Activated CD4-positive, alpha-beta T cell treated with anti-CD3 and anti-CD28 coated beads, Interleukin-2, Interleukin-6, amounts not matched to agents 100 ng/mL and 50 ng/mL, durations not matched to agents 16 hours and 8 hours (primary cell): ENCODE measurements at regions not wholly inside any gene's neighbourhood (a gene's known extent, or its start where the extent isn't known, plus 50 kb on each side); places are given as distances from the start of the nearest gene placed in this dataset.

Source experiments
- DNase-seq: peaks from one replicate; pipeline ENCODE4 v3.0.0-alpha.2; 2020

DNA sequence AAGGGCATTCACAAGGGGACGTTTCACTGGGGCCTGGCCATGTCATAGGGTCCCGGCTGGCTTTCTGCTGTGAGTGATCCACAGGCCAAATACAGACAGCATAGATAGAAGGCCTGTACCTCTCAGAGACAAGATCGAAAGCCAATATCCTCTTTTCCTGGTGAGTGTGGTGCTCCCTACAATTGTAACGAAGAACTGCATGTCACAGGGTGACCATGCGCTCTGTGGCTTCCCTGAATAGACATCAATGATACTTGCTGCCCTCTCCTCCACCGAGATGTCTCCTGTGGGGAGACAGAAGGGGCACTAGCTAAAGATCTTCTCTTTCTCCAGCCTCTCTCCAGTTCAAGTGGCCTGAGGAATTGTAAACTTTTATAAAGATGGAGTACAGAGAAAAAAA is 226.1 kb upstream of the POU2AF2 start:
- DNase-seq, result no peak

DNA sequence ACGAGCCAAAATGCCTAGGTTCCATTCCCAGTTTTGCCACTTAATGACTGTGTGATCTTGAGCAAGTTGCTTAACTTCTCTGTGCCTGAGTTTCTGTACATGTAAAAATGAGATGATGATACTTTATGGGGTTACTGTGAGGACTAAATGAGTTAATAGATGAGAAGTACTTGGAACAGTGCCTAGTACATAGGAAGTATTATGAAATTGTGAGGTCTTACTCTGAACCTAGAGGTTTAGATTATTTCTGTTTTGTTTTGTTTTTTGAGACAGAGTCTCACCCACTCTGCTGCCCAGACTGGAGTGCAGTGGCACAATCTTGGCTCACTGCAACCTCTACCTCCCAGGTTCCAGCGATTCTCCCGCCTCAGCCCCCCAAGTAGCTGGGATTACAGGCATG is 227.0 kb upstream of the POU2AF2 start:
- DNase-seq, result no peak

DNA sequence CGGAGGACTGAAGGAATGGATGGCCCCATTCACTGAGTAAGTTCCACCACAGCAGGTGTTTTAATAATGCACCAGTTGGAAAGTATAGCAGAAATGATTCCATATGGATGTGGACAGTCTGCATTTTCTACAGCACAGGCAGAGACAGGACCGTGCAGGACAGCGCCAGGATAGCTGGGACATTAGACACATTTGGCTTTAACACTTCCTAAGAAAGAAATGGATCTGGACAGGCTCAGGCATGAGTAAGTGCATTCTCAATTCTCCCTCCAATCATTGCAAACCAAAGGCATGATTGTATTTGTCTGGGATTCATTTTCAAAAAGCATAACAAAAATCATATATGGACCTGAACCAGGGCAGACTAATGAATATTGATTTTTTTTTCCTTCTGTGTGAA is 233.0 kb upstream of the POU2AF2 start:
- DNase-seq, result no peak

DNA sequence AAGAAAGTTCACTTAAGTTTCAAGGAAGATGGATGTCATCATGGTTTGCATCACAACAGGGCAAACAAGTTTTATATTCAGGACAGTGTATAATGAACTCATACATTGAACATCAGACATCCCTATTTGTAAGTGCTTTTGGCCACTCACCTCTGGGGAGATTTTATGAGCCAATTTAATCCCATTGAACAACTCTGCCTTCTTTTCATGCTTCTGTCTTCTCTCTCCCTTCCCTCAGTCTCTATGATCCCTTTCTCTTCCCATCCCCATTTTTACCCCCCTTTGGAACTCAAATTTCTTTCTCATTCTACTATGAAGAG is 234.3 kb upstream of the POU2AF2 start:
- DNase-seq, result no peak

DNA sequence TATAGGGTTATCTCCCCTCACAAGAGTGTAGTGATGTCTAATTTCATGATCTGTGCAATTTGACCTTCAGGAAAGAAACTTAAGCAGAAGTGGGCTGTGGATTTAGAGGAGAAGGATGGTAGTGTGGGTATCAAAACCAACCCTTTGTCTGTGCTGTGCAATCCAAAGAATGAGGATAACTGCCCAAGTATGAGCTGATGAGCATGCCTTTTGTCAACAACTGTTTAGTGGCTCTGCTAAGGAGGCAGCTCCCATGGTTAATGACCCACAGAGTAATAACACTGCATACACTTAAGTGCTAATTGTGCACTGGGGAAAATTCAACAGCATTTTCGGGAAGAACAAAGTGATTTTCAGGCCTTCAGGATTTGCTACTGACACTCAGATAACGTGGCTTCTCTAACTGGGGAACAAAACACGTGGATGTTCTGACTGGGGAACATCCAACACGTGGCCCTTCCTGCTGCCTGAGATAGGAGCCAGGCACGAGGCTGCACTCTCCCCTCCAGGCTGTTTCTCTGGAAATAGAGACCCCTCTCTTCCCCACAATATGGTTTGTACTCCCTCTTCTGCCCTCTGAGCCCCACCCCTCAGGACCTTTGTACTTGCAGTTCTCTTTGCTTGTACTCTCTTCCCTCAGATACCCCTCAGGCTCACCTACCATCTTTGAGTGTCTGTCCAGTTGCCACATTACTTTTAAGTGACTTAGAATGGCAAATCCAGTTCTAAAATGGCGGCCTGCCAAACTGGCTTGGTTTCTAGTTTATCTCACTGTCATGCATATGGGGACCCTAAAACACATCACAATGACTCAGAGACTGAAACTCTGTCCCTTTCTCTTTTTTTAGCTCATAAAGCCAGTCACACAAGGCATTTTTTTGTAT is 234.9 kb upstream of the POU2AF2 start:
- DNase-seq, result no peak

DNA sequence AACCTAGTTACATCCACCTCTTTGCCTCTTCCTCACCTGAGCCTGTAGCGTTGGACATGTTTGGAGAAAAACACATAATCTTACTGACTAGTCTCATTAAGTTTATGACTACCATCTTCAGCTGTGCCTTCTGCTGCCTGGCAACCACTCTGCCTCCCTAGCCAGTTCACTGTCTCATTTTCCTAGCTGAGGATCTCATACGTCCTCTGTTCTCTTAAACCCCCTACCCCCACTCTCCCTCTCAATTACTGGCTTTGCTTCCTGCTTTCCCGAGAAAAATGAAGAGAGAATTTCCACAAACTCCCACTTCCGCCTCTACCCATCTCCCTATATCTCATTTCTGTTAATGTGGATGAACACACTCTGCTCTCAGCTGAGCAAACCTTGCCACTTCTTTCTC is 239.3 kb upstream of the POU2AF2 start:
- DNase-seq, result no peak

DNA sequence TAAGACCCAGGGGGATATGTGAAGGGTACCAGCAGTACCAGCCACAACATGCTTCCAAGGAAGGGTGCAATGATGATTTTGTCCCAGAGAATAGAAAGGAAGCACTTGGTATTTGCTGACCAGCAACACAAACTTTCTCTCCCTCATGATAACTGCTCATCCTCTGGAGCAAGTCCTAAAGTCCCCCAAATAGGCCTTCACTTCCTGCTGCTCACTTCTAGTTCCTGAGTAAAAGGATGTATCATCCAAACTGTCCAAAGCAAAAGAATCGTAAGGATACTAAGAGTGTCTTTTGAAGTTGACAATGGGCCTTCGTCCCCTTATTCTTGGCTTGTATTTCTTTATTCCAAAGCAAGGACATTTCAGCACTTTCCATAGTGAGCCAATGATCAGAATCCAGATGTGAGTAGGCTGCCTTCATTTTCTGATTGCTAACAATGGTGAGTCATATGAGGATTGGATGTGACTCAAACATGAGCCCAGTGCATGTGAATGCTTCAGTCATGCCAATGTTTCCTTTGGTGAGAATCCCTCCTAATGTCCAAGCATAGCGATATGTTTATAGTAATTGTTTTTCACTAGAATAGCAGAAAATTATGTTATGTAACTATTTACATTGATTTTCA is 243.4 kb upstream of the POU2AF2 start:
- peak; percentile 5 for DNase-seq

DNA sequence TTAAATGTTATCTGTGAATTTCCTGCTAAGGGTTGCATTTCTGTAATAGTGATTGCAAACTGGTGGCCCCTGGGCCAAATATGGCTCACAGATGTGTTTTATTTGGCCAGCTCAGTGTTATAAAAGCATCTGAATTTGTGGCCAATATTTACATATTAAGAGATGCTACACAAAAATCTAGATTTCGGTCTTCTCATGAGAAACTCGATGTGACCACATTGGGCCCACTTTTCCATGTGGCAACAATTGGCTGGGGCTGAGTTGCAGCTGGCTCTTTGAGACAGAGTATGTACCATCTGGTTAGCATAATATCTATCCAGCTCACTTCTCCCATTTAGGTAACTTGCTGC is 244.5 kb upstream of the POU2AF2 start:
- no peak for DNase-seq

DNA sequence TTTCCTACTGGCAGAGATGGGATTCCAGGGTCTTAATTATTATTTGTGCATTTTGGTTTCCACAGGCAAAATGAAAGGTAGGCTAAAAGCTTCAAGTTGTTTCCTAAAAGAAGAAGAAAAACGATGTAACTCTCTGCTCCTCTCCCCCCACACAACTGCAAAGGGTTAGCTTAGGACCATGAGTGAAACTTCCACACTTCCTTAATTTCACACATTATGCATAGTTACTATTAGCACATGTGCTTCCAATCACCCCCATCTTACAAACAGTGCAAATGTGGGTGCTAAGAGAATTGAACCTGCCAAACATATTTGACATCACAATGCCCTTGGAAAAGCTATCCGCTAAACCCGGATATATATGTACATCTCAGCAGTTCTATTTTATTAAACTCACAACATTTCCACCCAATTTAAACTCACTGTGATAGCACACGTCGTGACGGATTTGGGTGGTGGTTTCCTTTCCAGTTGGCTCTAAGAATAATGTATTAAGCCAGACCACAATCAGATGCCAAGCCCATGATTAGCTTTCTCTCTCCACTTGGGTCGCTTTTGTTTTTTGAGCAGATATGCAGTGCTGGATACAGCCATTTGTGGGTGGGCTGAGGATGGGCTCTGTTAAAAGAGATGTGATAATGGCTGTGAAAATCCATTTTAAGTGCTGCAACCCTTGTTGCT is 245.0 kb upstream of the POU2AF2 start:
- no peak for DNase-seq

DNA sequence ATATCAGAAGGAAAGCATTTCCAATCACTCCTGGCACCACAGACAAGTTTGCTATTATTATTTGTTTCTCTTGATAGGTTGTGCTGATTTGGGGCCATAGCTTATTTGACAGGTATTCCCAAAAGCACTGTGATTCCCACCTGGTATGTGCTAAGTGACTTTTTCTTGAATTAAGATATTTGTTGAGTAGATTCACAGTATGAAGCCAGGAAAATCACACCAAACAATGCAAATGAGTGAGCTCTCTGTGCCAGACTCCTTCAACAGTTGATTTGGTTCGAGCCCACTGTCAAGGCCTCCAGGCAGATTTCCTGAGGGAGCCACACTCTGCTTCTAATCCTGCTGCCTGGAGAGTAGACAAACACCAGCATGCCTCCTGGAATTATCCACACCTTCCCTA is 253.0 kb upstream of the POU2AF2 start:
- DNase-seq, result no peak

DNA sequence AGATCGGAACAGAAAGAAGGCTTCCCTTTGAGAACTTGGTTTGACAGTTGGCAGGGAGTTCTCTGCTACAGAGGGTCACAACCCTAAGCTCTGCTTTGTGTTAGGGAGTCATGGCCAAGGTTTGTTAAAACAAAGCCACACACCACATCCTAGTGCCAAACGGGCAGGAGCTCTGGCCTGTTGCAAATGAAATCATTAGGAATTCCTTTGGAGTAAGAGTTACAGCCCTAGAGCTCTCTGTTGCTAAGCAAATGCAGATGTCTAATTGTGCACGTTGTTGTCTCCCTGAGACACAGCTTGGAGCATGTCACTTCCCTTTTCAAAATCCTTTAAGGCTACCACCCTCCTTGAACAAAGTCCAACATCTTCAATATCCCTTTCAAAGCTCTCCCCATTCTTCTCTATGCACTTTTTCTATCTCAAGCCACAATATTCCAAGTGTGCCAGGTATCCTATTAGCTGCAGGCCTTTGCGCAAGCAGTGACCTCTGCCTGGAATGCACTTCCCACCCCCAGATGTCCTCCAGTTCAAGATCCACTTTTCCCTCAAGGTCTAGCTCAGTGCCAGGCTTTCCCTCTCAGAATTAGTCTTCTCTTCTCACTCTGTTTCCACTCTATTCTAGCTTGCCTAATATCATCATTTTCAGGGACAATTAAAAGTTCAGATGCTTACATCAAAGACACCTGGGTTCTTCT is 253.7 kb upstream of the POU2AF2 start:
- DNase-seq, result no peak

DNA sequence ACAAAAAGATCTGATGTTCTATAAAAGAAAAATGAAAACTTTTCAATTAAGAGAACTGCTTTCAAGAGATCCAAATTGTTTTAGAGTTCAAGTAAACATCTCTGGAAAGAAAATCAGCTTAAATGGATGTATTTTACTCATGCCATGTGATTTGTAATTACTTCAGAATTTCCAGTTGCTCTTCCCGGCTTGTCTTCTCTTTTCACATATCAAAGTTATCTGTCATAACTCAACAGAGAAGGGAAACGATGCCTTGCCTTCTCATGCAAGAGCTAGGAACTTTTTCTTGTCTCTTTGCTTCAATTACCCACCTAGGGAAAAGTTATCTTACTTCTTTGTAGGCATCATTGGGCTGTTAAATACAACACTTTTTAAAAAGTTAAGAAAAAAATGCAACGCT is 255.2 kb upstream of the POU2AF2 start:
- DNase-seq, result no peak

DNA sequence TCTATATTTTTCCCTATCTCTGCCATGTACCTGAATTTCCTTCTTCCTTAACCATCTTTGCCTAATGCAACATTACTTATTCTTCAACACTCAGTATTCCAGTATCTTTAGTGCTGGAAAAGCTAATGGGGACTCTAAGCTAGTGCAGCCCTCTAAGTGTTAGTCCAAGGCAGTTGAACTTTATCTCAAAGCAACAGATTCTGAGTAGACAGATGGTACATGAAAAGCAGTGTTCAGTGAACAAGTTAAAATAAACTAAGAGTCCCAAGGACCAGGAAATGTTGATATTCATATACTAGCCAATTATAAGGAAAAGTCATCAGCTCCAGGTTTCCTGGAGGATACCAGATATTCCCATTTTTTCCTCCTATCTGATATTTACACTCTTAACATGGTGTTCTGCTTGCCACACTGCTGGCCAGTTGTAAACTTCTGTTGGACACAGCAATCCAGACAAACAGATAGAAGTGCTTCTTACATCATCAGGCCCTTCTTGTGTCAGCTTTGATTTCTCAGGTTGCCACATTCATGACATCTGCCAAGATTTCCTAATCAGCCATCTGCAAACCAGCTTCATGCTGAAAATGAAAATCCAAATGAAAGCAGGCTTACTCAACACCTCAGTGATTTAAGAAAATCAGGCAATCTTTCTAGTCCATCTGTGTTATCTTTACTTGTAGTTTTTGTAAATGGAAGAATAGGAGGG is 255.9 kb upstream of the POU2AF2 start:
- DNase-seq, result no peak

DNA sequence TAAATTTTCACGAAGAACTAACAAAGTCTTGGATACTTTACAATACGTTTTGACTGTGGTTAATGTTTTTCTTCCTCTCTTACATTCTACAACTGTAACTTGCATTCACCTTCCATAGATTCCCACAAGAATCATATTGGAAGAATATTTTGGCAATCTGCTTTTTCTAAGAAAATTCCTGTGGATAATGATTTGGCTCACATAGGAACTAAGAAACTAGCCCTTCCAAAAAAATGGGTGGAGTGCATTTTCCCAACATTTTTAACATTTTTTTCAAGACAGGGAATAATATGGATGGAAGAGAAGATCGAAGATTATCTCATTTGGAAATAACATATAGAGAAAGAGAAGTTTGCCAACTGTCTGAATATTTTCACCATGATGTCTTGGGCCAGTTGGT is 256.9 kb upstream of the POU2AF2 start:
- DNase-seq, result no peak

DNA sequence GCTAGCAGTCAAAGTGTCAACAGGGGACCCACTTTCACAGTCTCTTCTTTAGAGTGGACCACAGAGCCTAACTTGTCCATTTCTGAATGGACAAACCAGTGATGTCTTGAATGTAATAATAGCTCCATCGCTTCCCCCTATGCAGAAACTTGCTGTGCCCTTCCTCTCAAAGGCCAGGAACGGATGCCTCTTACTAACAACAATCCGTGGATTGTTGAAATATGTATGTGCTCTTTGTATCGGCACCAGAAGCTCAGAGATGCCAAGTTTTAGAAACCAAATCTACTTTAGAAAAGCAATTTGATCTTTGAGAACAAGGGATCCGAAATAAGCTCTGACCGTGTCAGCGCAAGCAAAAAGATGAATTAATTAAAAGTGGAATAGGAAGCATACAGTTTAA is 259.5 kb upstream of the POU2AF2 start:
- DNase-seq, result no peak

DNA sequence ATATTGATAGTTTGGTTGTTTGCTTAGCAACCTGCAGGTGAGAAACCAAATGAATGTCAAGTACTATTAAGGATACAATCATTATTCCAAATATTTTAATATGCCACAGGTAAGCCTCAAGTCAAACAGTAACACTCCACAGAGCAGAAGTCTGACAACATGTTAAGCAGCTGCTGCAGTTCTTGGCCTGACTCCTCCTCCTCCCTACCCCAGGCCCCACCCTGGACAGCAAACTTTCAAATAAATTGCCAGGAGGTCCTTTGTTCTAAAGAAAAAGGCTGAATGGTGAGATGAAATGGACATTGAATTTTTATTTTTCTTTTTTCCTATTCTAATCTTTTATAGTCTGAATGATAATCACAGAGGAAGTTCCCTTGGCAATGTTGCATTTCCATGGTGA is 260.0 kb upstream of the POU2AF2 start:
- no peak for DNase-seq

DNA sequence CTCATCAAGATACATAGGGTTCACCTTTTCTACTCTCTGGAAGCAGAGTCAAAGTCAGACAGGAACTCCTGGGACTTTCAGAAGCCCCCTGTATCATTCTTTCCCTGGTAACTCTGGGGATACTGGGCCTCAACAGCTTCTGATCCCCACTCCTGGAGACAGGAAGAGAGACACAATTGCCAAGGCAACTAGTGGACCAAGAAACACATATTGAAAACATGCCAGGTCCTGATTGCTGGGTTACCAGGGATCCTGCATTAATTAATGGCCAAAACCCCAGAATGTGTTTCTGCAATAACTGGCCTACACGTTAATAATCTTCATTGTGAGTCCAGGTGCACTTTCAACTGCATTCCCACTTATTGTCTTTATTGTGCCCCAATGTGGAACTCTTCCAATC is 260.8 kb upstream of the POU2AF2 start:
- no peak for DNase-seq

DNA sequence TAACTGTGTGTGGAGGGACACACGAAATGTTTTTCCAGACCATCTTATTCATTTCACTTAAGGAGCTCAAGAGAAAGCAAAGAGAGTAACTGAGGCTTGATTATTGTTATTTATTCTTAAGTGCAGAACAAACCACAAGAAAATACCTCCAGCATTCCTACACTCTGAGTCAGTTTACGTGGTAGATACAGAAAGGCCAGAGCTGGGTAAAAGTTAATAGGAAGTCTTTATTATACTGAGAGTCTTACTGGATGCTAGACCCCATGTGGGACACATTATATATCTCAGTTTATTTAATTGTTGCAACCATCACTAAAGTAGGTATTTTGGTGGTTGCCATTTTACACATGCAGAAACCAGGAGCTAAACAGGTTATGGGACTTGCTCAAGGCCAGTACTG is 261.4 kb upstream of the POU2AF2 start:
- no peak for DNase-seq

DNA sequence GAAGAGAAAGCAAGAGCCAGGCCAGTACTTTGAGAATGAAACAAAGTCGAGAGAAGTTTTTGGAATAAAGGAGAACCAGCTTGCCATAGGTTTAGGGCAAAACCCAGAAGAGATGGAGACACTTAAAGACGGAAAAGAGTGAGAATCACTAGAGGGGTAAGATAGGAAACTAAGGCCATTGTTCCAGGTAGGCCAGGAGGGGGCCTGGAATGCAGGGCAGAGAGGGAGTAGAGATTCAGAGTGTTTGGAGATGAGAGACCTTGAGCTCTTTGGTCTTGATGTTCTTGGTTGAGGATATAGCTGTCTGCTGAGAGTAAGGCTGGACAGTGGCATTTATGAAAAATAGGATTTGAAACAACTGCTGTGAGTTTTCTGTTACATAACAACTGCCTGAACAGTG is 263.3 kb upstream of the POU2AF2 start:
- no peak for DNase-seq

DNA sequence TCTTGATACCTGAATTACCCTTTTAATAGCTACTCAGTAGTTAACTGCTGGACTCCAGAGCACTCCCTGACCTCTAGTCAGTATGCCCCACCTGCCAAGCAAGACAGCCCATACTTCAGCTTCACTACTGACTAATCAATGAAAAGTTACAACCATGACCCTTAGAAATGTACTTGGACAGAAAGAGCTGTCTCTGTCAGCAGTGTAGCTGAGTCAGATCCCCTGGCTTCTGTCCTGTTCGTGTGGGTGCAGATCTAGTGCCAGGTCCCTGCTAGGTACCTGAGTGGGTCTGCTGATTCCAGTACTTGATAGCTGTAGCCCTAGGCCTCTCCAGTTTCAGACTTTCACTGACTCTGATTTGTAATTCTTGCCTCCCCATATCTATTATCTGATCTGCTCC is 265.8 kb upstream of the POU2AF2 start:
- DNase-seq, result no peak

DNA sequence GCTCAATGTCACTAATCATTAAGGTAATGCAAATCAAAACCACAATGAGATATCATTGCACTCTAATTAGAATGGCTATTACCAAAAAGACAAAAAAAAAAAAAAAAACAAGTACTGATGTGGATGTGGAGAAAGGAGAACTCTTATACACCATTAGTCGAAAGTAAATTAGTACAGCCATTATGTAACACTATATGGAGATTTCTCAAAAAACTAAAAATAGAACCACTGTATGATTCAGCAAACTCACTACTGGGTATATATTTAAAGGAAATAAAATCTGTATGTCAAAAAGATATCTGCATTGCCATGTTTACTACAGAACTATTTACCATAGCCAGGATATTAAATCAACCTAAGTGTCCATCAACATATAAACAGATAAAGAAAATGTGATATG is 265.4 kb upstream of the ARHGAP20 start:
- DNase-seq, result no peak

DNA sequence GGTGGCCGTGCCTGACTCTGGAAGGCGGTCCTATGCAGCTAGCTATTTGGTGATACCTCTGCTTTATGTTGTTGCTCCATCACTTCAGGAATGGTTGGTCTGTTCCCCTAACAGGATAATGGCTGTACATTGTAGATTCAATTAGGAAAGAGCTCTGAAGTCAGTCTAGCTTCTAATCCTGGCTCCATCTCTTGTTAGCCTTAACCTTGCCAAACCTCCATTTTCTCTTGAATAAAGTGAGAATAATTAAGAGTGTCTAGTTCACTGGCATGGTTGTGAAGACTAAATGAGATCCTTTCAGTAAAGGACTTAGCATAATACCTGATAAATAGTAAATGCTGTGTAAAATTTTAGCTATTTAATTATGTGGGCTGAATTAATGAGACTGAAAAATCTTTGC is 262.5 kb upstream of the ARHGAP20 start:
- DNase-seq, result no peak

DNA sequence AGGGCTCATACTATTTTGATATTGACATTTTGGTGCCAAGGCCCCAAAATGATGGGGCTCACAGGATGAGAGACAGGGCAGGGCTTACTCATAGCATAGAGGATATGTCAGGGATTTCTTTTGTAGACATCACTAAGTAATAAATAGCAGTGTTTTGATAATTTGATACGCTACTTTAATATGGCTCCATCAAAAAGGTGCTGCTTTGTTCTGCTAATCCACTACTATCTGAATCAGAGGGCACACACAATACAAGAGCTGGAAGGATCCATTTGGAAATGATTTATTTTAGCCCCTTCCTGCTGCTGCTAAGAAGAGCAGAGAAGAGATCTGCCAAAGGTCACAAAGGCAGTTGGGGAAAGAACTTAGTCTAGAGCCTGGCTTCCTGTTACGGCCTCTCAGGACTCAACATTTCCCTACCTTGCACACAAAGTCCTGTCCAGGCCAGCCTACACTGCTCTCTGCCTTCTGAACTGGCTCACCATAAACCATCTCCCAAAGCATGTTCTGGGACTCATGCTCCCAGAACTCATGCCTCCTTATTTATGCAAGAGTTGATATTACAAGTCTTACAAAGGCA is 261.3 kb upstream of the ARHGAP20 start:
- no peak for DNase-seq
